OCI-LY3 (cell line): ENCODE measurements at regions not wholly inside any gene's neighbourhood (a gene's known extent, or its start where the extent isn't known, plus 50 kb on each side); places are given as distances from the start of the nearest gene placed in this dataset.

Experiments used
- EZH2phosphoT487 ChIP-seq: fragments of 200-600 bp; shearing (Covaris generic); IDR thresholded peaks from 2 replicates; pipeline ENCODE4 v1.6.1; 2018; ENCODE audit warnings: antibody characterized with exemption, mixed run types, low read depth
- TF ChIP-seq, protein P1 (sequence below): fragments of 200-600, 300-600 bp; sonication (generic); IDR thresholded peaks from 2 replicates; pipeline ENCODE4 v1.5.1; 2014; ENCODE audit warnings: antibody characterized with exemption, low read length, low read depth

DNA sequence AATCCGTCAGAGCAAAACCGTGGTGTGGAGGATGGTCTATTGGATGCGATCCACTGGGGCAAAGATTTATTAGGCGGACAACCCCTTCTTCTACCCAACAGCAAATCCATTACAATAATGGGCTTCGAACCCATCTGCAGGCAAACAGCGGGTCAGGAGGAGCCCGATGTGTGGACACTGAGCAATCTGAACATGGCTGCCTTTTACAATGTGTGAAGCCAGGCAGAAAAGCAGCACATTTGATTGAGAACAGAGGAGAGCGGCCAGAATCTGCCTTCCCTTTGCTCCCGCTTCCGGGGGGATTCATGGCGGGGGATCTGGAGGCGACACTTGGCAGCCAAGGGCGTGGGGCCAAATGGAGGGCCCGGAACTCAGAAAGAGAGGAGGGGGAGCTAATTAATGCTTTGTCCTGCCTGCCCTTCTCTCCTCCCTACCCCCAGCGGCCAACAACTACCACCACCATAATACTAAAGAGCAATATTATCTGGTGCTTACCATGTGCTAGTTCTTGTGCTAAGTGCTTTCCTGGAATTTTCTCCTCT, 133.0 kb downstream of the EMX2 start:
- TF ChIP-seq, protein P1, sequence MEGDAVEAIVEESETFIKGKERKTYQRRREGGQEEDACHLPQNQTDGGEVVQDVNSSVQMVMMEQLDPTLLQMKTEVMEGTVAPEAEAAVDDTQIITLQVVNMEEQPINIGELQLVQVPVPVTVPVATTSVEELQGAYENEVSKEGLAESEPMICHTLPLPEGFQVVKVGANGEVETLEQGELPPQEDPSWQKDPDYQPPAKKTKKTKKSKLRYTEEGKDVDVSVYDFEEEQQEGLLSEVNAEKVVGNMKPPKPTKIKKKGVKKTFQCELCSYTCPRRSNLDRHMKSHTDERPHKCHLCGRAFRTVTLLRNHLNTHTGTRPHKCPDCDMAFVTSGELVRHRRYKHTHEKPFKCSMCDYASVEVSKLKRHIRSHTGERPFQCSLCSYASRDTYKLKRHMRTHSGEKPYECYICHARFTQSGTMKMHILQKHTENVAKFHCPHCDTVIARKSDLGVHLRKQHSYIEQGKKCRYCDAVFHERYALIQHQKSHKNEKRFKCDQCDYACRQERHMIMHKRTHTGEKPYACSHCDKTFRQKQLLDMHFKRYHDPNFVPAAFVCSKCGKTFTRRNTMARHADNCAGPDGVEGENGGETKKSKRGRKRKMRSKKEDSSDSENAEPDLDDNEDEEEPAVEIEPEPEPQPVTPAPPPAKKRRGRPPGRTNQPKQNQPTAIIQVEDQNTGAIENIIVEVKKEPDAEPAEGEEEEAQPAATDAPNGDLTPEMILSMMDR = no peak
- no peak for TF ChIP-seq EZH2phosphoT487
